22Rv1 (cell line): ENCODE measurements at regions not wholly inside any gene's neighbourhood (a gene's known extent, or its start where the extent isn't known, plus 50 kb on each side); places are given as distances from the start of the nearest gene placed in this dataset.

Source experiments
- ZFX ChIP-seq: fragments of 450-650 bp; IDR thresholded peaks from 2 replicates; pipeline ENCODE4 v1.6.1; 2017; ENCODE audit warnings: antibody characterized with exemption, borderline replicate concordance
- TF ChIP-seq, protein P1 (sequence below): fragments of 450-650 bp; IDR thresholded peaks from 2 replicates; pipeline ENCODE4 v1.5.1; 2017; ENCODE audit warnings: mild to moderate bottlenecking

DNA sequence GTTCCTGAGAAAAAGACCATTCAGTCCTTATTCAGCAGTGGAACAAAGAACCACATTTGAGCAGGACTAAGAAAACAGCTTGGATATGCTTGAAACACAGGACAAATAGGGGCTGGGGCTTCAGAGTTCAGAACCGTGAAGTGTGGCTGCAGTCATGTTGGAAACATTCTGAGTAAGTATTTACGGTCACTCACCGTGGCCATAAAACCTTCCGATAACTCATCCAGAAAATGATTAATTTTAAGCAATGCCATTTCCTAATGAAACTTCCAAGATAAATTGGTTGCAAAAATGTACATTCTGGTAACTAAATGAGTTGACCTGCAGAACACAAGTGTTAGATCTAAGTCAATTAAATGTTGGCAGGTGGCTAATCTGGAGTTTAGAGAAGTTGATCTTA is 279.2 kb downstream of the CXCL12 start:
- TF ChIP-seq, protein P1, sequence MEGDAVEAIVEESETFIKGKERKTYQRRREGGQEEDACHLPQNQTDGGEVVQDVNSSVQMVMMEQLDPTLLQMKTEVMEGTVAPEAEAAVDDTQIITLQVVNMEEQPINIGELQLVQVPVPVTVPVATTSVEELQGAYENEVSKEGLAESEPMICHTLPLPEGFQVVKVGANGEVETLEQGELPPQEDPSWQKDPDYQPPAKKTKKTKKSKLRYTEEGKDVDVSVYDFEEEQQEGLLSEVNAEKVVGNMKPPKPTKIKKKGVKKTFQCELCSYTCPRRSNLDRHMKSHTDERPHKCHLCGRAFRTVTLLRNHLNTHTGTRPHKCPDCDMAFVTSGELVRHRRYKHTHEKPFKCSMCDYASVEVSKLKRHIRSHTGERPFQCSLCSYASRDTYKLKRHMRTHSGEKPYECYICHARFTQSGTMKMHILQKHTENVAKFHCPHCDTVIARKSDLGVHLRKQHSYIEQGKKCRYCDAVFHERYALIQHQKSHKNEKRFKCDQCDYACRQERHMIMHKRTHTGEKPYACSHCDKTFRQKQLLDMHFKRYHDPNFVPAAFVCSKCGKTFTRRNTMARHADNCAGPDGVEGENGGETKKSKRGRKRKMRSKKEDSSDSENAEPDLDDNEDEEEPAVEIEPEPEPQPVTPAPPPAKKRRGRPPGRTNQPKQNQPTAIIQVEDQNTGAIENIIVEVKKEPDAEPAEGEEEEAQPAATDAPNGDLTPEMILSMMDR = no peak
- TF ChIP-seq ZFX = no peak
